Endothelial cell of umbilical vein (primary cell): ENCODE measurements at regions not wholly inside any gene's neighbourhood (a gene's known extent, or its start where the extent isn't known, plus 50 kb on each side); places are given as distances from the start of the nearest gene placed in this dataset.

ENCODE experiments used
- BruUV-seq: library from RNA; stranded (reverse); fragments of 400-500 nt; replicated peaks from 2 replicates; lab custom pipeline; 2021; lab: Mats Ljungman, UMichigan
- CTCF ChIA-PET: fragments of 300-600, 350-600 bp; sonication (Branson Sonifier 250); formaldehyde crosslinking; loops from one replicate; lab custom pipeline; 2021; ENCODE audit warnings: antibody characterized with exemption, inconsistent platforms; lab: Charles Lee
- POLR2A ChIA-PET: fragments of 300-600, 350-600 bp; sonication (Branson Sonifier 250); formaldehyde crosslinking; loops from one replicate; lab custom pipeline; 2021; ENCODE audit warnings: antibody characterized with exemption, inconsistent platforms; lab: Charles Lee
- DNase-seq: peaks from one replicate; pipeline ENCODE4 v3.0.0-alpha.2; 2011; ENCODE audit warnings: low read depth, low spot score
- FAIRE-seq: peaks from 2 replicates; lab custom pipeline; 2011; peaks lifted over from hg19 to GRCh38; lab: Jason Lieb, UNC
- H2AFZ ChIP-seq: 2 replicates; pipeline ENCODE4 v1.6.0; 2012; ENCODE audit warnings: low read depth, low read length, control low read depth, inconsistent platforms
- H3K27ac ChIP-seq: 2 replicates; pipeline ENCODE4 v1.5.1; 2011; ENCODE audit warnings: low read depth, mild to moderate bottlenecking, control low read depth, low read length, moderate library complexity; ENCODE audit not compliant: insufficient read depth
- H3K27me3 ChIP-seq, 2 experiments: 2 replicates each; pipeline versions ENCODE4 v1.6.0 to v1.6.1; 2011; ENCODE audit warnings: low read length in 2 of 2, mixed read lengths in 1 of 2; ENCODE audit not compliant: control insufficient read depth in 2 of 2, insufficient read depth in 2 of 2
- H3K36me3 ChIP-seq, 2 experiments: 2 replicates in 1 of 2; 3 replicates in 1 of 2; pipeline ENCODE4 v1.5.1; 2011; ENCODE audit warnings: low read length in 2 of 2, mild to moderate bottlenecking in 1 of 2, moderate library complexity in 1 of 2; ENCODE audit not compliant: control insufficient read depth in 2 of 2, insufficient read depth in 2 of 2; ENCODE audit errors: extremely low read depth in 1 of 2
- H3K4me1 ChIP-seq: 3 replicates; pipeline ENCODE4 v1.5.1; 2011; ENCODE audit warnings: mild to moderate bottlenecking, low read length; ENCODE audit not compliant: control insufficient read depth, insufficient read depth; ENCODE audit errors: extremely low read depth
- H3K4me2 ChIP-seq: 2 replicates; pipeline ENCODE4 v1.6.1; 2011; ENCODE audit warnings: low read length, control low read depth, mixed read lengths; ENCODE audit not compliant: insufficient read depth
- H3K4me3 ChIP-seq, 3 experiments: fragments of 200-600 bp in 1 of 3; sonication (generic), shearing (Covaris generic) in 1 of 3; replicated peaks in 1 of 3; 2 replicates each; pipeline ENCODE4 v1.5.1; 2011 to 2016; ENCODE audit warnings: control low read depth in 3 of 3, low read length in 3 of 3, mild to moderate bottlenecking in 2 of 3, inconsistent platforms in 1 of 3, low read depth in 1 of 3, moderate library complexity in 1 of 3; ENCODE audit not compliant: insufficient read depth in 1 of 3
- H3K79me2 ChIP-seq: 2 replicates; pipeline ENCODE4 v1.6.0; 2012; ENCODE audit warnings: low read length, inconsistent platforms; ENCODE audit not compliant: control insufficient read depth, insufficient read depth
- H3K9ac ChIP-seq: replicated peaks from 2 replicates; pipeline ENCODE3; 2011; ENCODE audit warnings: low read length, control low read depth; ENCODE audit not compliant: insufficient read depth; ENCODE audit errors: extremely low read depth
- H3K9me1 ChIP-seq: replicated peaks from 3 replicates; pipeline ENCODE4 v1.6.0; 2011; ENCODE audit warnings: mild to moderate bottlenecking, low read length; ENCODE audit not compliant: control insufficient read depth, insufficient read depth; ENCODE audit errors: extremely low read depth
- H3K9me3 ChIP-seq: replicated peaks from 2 replicates; pipeline ENCODE4 v1.5.1; 2012; ENCODE audit warnings: low read length, inconsistent platforms; ENCODE audit not compliant: control insufficient read depth, insufficient read depth
- H4K20me1 ChIP-seq: replicated peaks from 2 replicates; pipeline ENCODE3; 2011; ENCODE audit warnings: mild to moderate bottlenecking, low read length; ENCODE audit not compliant: control insufficient read depth, insufficient read depth; ENCODE audit errors: extremely low read depth
- CTCF ChIP-seq, 2 donors: IDR thresholded peaks; 1 replicate in 1 of 2; 2 replicates in 1 of 2; pipeline ENCODE4 v1.5.1; 2011; ENCODE audit warnings: low read length in 2 of 2, mild to moderate bottlenecking in 2 of 2, moderate library complexity in 2 of 2, control low read depth in 1 of 2, inconsistent platforms in 1 of 2, low read depth in 1 of 2; ENCODE audit not compliant: insufficient read depth in 1 of 2; ENCODE audit errors: extremely low read depth in 1 of 2
- EZH2 ChIP-seq: IDR thresholded peaks from 2 replicates; pipeline ENCODE4 v1.6.1; 2012; ENCODE audit warnings: borderline replicate concordance, low read depth, mild to moderate bottlenecking, moderate library complexity, low read length, inconsistent platforms; ENCODE audit not compliant: severe bottlenecking
- FOS ChIP-seq: IDR thresholded peaks from 2 replicates; pipeline ENCODE4 v1.6.1; 2011; ENCODE audit warnings: mild to moderate bottlenecking, low read length, moderate library complexity, borderline replicate concordance; ENCODE audit not compliant: insufficient read depth
- GATA2 ChIP-seq: IDR thresholded peaks from 2 replicates; pipeline ENCODE4 v1.7.0; 2011; ENCODE audit warnings: low read depth, mild to moderate bottlenecking, moderate library complexity, mixed read lengths, low read length; ENCODE audit not compliant: insufficient read length, insufficient read depth
- JUN ChIP-seq: IDR thresholded peaks from 2 replicates; pipeline ENCODE4 v1.6.1; 2011; ENCODE audit warnings: borderline replicate concordance, low read depth; ENCODE audit not compliant: insufficient read length, insufficient read depth
- MAX ChIP-seq: IDR thresholded peaks from 2 replicates; pipeline ENCODE4 v1.6.1; 2011; ENCODE audit not compliant: insufficient read depth, insufficient read length
- MYC ChIP-seq: IDR thresholded peaks from one replicate; pipeline ENCODE4 v1.6.1; 2011; ENCODE audit warnings: mild to moderate bottlenecking, low read depth, low read length
- POLR2A ChIP-seq: IDR thresholded peaks from 2 replicates; pipeline ENCODE4 v1.6.1; 2012; ENCODE audit warnings: low read depth, mild to moderate bottlenecking, control low read depth, low read length
- POLR2AphosphoS5 ChIP-seq: IDR thresholded peaks from 2 replicates; pipeline ENCODE4 v1.6.1; 2012; ENCODE audit warnings: low read depth, mild to moderate bottlenecking, control low read depth, low read length, moderate library complexity; ENCODE audit not compliant: insufficient read depth
- dilution Hi-C: fragments of 300-500 bp; cut with MboI; formaldehyde crosslinking; loops from one replicate; pipeline ENCODE4 v1.15.0; 2019; ENCODE audit warnings: low sequenced_read_pairs; ENCODE audit not compliant: extremely low pct_ligation_motif_present
- intact Hi-C: fragments of 100-400 bp; cut with micrococcal nuclease; formaldehyde crosslinking; loops from one replicate; pipeline ENCODE4 v1.10.0; 2022

DNA sequence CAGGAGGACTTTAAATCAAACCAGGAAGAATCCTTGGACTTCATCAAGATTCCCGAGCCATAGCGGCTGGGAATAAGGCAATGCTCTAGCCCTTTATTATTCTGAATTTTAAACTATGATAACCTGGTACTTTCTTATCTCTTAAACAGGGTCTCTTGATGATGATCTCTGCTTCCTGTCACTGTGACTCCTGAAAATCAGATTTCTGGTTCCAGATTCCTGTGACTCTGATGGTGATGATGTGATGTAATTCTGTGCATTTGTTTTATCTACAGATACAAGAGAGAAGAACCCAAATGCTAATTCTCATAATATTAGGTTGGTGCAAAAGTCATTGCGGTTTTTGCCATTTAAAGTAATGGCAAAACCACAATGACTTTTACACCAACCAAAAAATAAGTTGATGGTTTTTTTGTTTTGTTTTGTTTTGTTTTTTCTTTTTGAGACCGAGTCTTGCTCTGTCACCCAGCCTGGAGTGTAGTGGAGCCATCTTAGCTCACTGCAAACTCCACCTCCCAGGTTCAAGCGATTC lies 116.3 kb upstream of the CREB1 start:
- Histone ChIP-seq H3K9ac (no peak overlapping the region), H3K9me3 (no peaks in the 10 kb centered on the region), H2AFZ (no peak overlapping the region), H3K4me2 (no peak overlapping the region), H3K4me1 (no peaks in the 10 kb centered on the region), H3K79me2 (no peaks in the 10 kb centered on the region), H3K27me3 (no peaks in the 10 kb centered on the region), H4K20me1 (no peaks in the 10 kb centered on the region), H3K36me3 (no peaks in the 10 kb centered on the region), H3K9me1 (no peaks in the 10 kb centered on the region), H3K4me3 (no peak overlapping the region), H3K27ac (no peak overlapping the region)
- dilution Hi-C loops = no loop called here
- TF ChIP-seq EZH2 (no peak), JUN (no peak), MYC (no peak), MAX (no peak), GATA2 (no peak), POLR2AphosphoS5 (no peak), CTCF (IDR thresholded peaks at IDR 0.05; ENCODE audit: extremely low read depth in 1 of 2, insufficient read depth in 1 of 2, low read depth in 1 of 2, low read length in 2 of 2) (no peak), POLR2A (no peak), FOS (no peak)
- no TSS peak for BruUV-seq
- intact Hi-C loops = no loop called here
- DNase-seq (no peak), FAIRE-seq (peak; percentile 50)
- POLR2A ChIA-PET = no interaction called here
- CTCF ChIA-PET = no interaction called here
